SK-N-SH treated with all-trans-retinoic acid at 6 μM for 48 hours (cell line): ENCODE measurements at regions not wholly inside any gene's neighbourhood (a gene's known extent, or its start where the extent isn't known, plus 50 kb on each side); places are given as distances from the start of the nearest gene placed in this dataset.
"Not testable (repeated sequence)": the region's sequence is repeated elsewhere in the genome, so short reads cannot be mapped to it uniquely, and the experiment has no call there.

Source experiments
- ATAC-seq: fragments of 200-7000 bp; cut with Tn5 transposase; 3 replicates; pipeline ENCODE4 v1.9.1; 2020; ENCODE audit warnings: mild to moderate bottlenecking, moderate library complexity
- ARNTL ChIP-seq: fragments of 450-650 bp; formaldehyde crosslinking; IDR thresholded peaks from 2 replicates; pipeline ENCODE4 v1.5.0; 2020; ENCODE audit warnings: low read depth, mild to moderate bottlenecking, moderate library complexity, borderline replicate concordance
- BACH2 ChIP-seq: fragments of 250-450 bp; sonication (Bioruptor Pico); IDR thresholded peaks from 2 replicates; pipeline ENCODE4 v1.9.0; 2021; ENCODE audit warnings: mild to moderate bottlenecking, borderline replicate concordance
- CSDC2 ChIP-seq: fragments of 250-450 bp; sonication (Bioruptor Pico); IDR thresholded peaks from 2 replicates; pipeline ENCODE4 v1.5.0; 2020; ENCODE audit warnings: mild to moderate bottlenecking, moderate library complexity
- ESRRG ChIP-seq: fragments of 250-450 bp; sonication (Bioruptor Pico); IDR thresholded peaks from 2 replicates; pipeline ENCODE4 v1.6.1; 2021; ENCODE audit warnings: mild to moderate bottlenecking
- GLIS3 ChIP-seq: fragments of 250-450 bp; sonication (Bioruptor Pico); IDR thresholded peaks from 2 replicates; pipeline ENCODE4 v1.5.0; 2020; ENCODE audit warnings: mild to moderate bottlenecking, moderate library complexity
- ISL1 ChIP-seq: fragments of 250-450 bp; sonication (Bioruptor Pico); IDR thresholded peaks from 2 replicates; pipeline ENCODE4 v2.1.2; 2022; ENCODE audit warnings: mild to moderate bottlenecking, moderate library complexity
- OSR1 ChIP-seq: fragments of 250-450 bp; sonication (Bioruptor Pico); IDR thresholded peaks from 2 replicates; pipeline ENCODE4 v1.8.0; 2022; ENCODE audit warnings: moderate library complexity, mild to moderate bottlenecking, inconsistent platforms
- PATZ1 ChIP-seq: fragments of 250-450 bp; sonication (Bioruptor Pico); IDR thresholded peaks from 2 replicates; pipeline ENCODE4 v1.8.0; 2020; ENCODE audit warnings: mild to moderate bottlenecking, moderate library complexity, borderline replicate concordance
- POU6F1 ChIP-seq: fragments of 250-450 bp; sonication (Bioruptor Pico); IDR thresholded peaks from 2 replicates; pipeline ENCODE4 v1.8.0; 2021; ENCODE audit warnings: low read depth, mild to moderate bottlenecking, moderate library complexity, borderline replicate concordance
- PPARA ChIP-seq: fragments of 250-450 bp; sonication (Bioruptor Pico); IDR thresholded peaks from 2 replicates; pipeline ENCODE4 v1.5.0; 2020; ENCODE audit warnings: mild to moderate bottlenecking, borderline replicate concordance
- RARB ChIP-seq: fragments of 250-450 bp; sonication (Bioruptor Pico); IDR thresholded peaks from 2 replicates; pipeline ENCODE4 v1.8.0; 2021; ENCODE audit warnings: mild to moderate bottlenecking, moderate library complexity
- SNAI2 ChIP-seq: fragments of 250-450 bp; sonication (Bioruptor Pico); IDR thresholded peaks from 2 replicates; pipeline ENCODE4 v1.5.0; 2020; ENCODE audit warnings: mild to moderate bottlenecking, moderate library complexity
- TCF4 ChIP-seq: fragments of 250-450 bp; sonication (Bioruptor Pico); IDR thresholded peaks from 2 replicates; pipeline ENCODE4 v1.8.0; 2021; ENCODE audit warnings: mild to moderate bottlenecking, moderate library complexity, borderline replicate concordance
- TOX ChIP-seq: fragments of 250-450 bp; sonication (Bioruptor Pico); IDR thresholded peaks from 2 replicates; pipeline ENCODE4 v1.8.0; 2021; ENCODE audit warnings: mild to moderate bottlenecking, moderate library complexity, borderline replicate concordance
- TSHZ2 ChIP-seq: fragments of 250-450 bp; sonication (Bioruptor Pico); IDR thresholded peaks from 2 replicates; pipeline ENCODE4 v1.5.0; 2020; ENCODE audit warnings: mild to moderate bottlenecking, moderate library complexity
- ZC3H10 ChIP-seq: fragments of 250-450 bp; sonication (Bioruptor Pico); IDR thresholded peaks from 2 replicates; pipeline ENCODE4 v1.5.1; 2021; ENCODE audit warnings: mild to moderate bottlenecking, moderate library complexity
- ZFP3 ChIP-seq: fragments of 250-450 bp; sonication (Bioruptor Pico); IDR thresholded peaks from 2 replicates; pipeline ENCODE4 v1.5.0; 2020; ENCODE audit warnings: mild to moderate bottlenecking, moderate library complexity
- ZFP30 ChIP-seq: fragments of 450-650 bp; formaldehyde crosslinking; IDR thresholded peaks from 2 replicates; pipeline ENCODE4 v1.5.0; 2022; ENCODE audit warnings: mild to moderate bottlenecking, moderate library complexity
- ZNF565 ChIP-seq: fragments of 450-650 bp; formaldehyde crosslinking; conservative IDR thresholded peaks from 2 replicates; pipeline ENCODE4 v1.5.0; 2020; ENCODE audit warnings: low read depth, mild to moderate bottlenecking, moderate library complexity
- ZNF70 ChIP-seq: fragments of 450-650 bp; formaldehyde crosslinking; IDR thresholded peaks from 2 replicates; pipeline ENCODE4 v1.5.0; 2020; ENCODE audit warnings: mild to moderate bottlenecking, moderate library complexity
- ZNF8 ChIP-seq: fragments of 450-650 bp; formaldehyde crosslinking; IDR thresholded peaks from 2 replicates; pipeline ENCODE4 v1.5.0; 2020; ENCODE audit warnings: mild to moderate bottlenecking, moderate library complexity
- TF ChIP-seq, protein P1 (sequence below): fragments of 250-450 bp; sonication (Bioruptor Pico); IDR thresholded peaks from 2 replicates; pipeline ENCODE4 v1.5.1; 2021; ENCODE audit warnings: mild to moderate bottlenecking, moderate library complexity
- TF ChIP-seq, protein P2 (sequence below): fragments of 250-450 bp; sonication (Bioruptor Pico); IDR thresholded peaks from 2 replicates; pipeline ENCODE4 v1.5.1; 2020; ENCODE audit warnings: low read depth, mild to moderate bottlenecking, moderate library complexity

DNA sequence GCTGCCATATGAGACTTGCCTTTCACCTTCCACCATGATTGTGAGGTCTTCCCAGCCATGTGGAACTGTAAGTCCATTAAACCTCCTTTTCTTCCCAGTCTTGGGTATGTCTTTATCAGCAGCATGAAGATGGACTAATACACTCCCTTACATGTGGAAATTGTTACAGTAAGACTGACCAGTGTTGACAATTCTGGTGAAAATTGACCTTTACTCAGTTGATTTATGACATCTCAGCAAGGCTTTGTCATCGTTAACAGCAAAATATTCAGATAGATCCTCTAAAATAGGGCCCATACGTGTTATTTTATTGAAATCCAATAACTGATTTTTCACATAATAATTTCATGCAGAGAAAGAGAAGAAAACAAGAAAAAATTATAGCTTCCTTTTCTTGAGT is 377.9 kb upstream of the SEMA3C start:
- TF ChIP-seq ZFP30 (no peak), ZNF8 (CRISPR knock-in tag) (no peak), OSR1 (no peak), CSDC2 (CRISPR knock-in tag) (no peak), ZNF70 (no peak), GLIS3 (CRISPR knock-in tag) (no peak)
- TF ChIP-seq, protein P1, sequence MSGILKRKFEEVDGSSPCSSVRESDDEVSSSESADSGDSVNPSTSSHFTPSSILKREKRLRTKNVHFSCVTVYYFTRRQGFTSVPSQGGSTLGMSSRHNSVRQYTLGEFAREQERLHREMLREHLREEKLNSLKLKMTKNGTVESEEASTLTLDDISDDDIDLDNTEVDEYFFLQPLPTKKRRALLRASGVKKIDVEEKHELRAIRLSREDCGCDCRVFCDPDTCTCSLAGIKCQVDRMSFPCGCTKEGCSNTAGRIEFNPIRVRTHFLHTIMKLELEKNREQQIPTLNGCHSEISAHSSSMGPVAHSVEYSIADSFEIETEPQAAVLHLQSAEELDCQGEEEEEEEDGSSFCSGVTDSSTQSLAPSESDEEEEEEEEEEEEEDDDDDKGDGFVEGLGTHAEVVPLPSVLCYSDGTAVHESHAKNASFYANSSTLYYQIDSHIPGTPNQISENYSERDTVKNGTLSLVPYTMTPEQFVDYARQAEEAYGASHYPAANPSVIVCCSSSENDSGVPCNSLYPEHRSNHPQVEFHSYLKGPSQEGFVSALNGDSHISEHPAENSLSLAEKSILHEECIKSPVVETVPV = no peak
- TF ChIP-seq, all 23 proteins: peak for 0
- ATAC-seq = no peak

DNA sequence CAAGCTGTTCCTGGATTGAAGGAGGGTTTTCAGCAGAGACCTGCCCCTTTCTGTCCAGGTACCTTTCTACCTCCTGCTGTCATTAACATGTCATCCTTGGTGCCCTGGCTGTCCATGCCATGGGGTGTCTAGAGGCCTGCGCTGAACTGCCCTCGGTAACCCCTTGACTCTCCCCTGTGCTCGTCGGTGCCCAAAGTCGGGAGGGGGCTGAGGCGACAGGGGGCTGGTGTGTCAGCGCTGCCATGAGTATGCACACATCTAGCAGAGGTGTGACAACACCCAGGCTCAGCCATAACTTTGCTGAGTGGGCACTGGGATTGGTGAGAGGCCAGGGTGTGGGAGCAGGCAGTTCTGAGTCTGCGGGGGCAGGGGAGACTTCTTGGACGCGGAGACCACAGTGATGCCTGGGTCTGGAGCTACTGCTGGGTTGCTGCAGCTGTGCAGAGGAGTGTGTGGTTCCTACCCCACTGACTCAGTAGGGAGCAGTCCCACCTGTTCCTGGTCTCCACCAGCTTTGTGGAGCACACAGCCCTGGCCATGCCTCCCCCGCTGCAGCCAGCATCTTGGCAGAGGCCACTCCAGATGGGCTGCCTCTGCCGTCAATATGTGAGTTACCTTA is 376.2 kb upstream of the SEMA3C start:
- no peak for ATAC-seq
- no peak for TF ChIP-seq TCF4
- TF ChIP-seq BACH2 (CRISPR knock-in tag) = no peak
- no peak for TF ChIP-seq PPARA
- TF ChIP-seq SNAI2 (CRISPR knock-in tag) = no peak
- TF ChIP-seq ZNF8 (CRISPR knock-in tag) = no peak
- TF ChIP-seq ZNF70 = no peak
- TF ChIP-seq ZNF565 = no peak
- TF ChIP-seq TOX = no peak
- no peak for TF ChIP-seq ZFP30
- TF ChIP-seq, protein P2, sequence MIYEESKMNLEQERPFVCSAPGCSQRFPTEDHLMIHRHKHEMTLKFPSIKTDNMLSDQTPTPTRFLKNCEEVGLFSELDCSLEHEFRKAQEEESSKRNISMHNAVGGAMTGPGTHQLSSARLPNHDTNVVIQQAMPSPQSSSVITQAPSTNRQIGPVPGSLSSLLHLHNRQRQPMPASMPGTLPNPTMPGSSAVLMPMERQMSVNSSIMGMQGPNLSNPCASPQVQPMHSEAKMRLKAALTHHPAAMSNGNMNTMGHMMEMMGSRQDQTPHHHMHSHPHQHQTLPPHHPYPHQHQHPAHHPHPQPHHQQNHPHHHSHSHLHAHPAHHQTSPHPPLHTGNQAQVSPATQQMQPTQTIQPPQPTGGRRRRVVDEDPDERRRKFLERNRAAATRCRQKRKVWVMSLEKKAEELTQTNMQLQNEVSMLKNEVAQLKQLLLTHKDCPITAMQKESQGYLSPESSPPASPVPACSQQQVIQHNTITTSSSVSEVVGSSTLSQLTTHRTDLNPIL (CRISPR knock-in tag) = no peak
- TF ChIP-seq POU6F1 = no peak
- TF ChIP-seq TSHZ2 (CRISPR knock-in tag) = no peak
- no peak for TF ChIP-seq ARNTL (CRISPR knock-in tag)
- no peak for TF ChIP-seq GLIS3 (CRISPR knock-in tag)
- TF ChIP-seq CSDC2 (CRISPR knock-in tag) = no peak
- no peak for TF ChIP-seq ZFP3 (CRISPR knock-in tag)
- TF ChIP-seq ISL1 (CRISPR knock-in tag) = no peak
- TF ChIP-seq, protein P1 = no peak
- no peak for TF ChIP-seq ESRRG

- ATAC-seq = no peak
- no peak for TF ChIP-seq RARB (CRISPR knock-in tag)
- no peak for TF ChIP-seq PATZ1 (CRISPR knock-in tag)
- TF ChIP-seq ZC3H10 = no peak
- no peak for TF ChIP-seq TSHZ2 (CRISPR knock-in tag)
- no peak for TF ChIP-seq SNAI2 (CRISPR knock-in tag)
- no peak for TF ChIP-seq ISL1 (CRISPR knock-in tag)
- TF ChIP-seq TOX = no peak
- TF ChIP-seq OSR1 = no peak
- TF ChIP-seq ZNF565 = no peak
- no peak for TF ChIP-seq POU6F1
Measured at GRCh38 chr7:81293806-81294205, 375.0 kb upstream of the SEMA3C start.

- ATAC-seq = not testable (repeated sequence)
Measured at GRCh38 chr7:81286754-81287153, 367.9 kb upstream of the SEMA3C start.
